NCI-H748 (cell line): ENCODE measurements at regions not wholly inside any gene's neighbourhood (a gene's known extent, or its start where the extent isn't known, plus 50 kb on each side); places are given as distances from the start of the nearest gene placed in this dataset.
A peak's percentile ranks its signal among the peaks of the same experiment; 100 is the strongest.
"Not testable (repeated sequence)": the region's sequence is repeated elsewhere in the genome, so short reads cannot be mapped to it uniquely, and the experiment has no call there.

Experiments
- DNase-seq: peaks from one replicate; lab custom pipeline; 2025; ENCODE audit not compliant: unreplicated experiment; lab: John Stamatoyannopoulos, UW

- DNase-seq, result peak; percentile 11
Observed at GRCh38 chr18:29892960-29893558, 1149.5 kb downstream of the DSC3 start.

DNA sequence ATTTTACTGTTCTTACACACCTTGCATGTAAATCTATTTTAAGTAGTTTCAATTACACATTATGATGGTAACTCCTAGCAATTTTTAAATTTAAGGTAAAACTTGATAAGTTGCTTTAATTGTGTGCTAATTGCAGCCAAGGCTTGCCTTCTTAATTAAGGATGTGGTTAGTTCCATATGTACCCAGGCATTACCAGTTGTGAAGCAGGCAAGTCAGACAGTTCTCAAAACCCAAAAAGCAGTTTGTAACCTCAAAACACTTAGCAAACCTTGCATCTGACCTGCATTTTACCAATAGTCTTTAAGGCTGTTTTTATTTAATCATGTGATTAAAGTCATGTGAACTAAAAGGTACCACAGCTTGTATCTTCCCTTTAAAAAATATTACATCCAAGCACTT is 1159.4 kb downstream of the DSC3 start:
- DNase-seq, result no peak

- DNase-seq, result no peak
Observed at GRCh38 chr18:29882620-29883019, 1159.9 kb downstream of the DSC3 start.

- DNase-seq, result no peak
Observed at GRCh38 chr18:29879763-29880162, 1162.8 kb downstream of the DSC3 start.

DNA sequence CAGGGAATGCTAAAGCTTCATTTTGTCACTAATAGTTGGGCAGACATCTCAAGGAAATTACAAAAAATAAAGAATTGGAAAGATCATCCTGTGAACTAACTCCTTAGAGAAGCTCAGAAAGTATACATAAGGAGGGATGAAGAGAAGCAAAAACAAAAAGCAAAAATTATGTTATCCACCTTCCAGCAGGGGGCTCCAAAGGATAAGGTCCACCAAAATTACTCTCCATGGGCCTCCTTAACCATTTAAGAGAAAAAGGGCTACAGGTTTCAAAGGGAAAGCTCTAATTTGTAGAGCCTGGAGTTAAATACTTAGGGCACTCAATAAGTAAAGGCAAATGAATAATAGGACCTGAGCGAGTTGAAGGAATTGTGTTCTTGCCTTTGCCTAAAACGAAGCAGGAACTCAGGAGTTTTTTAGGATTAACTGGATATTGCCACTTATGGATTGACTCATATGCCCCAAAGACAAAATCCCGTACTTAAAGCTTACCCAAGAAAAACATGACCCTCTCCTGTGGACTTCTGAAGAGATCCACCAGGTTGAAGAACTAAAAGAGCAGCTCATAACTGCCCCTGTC is 1167.9 kb downstream of the DSC3 start:
- DNase-seq, result peak; percentile 45

DNA sequence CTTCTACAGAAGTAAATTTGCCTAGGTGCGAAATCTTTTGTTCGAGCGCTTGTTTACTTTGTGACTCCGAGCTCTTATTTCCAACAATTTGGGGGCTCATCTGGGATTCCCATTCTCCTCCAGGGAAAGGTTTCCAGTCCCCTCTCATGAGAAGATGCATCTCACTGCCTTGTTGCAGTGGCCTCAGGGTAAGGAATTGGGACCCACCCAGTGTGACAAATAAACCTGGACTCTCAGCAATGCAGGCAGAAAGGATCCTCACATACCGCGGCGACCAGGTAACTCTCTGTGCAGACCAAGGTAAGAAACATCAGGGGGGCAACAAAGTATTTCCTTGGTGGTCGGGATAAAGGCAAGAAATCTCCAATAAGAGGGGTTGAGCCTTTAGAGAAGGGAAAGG is 1169.3 kb downstream of the DSC3 start:
- no peak for DNase-seq

DNA sequence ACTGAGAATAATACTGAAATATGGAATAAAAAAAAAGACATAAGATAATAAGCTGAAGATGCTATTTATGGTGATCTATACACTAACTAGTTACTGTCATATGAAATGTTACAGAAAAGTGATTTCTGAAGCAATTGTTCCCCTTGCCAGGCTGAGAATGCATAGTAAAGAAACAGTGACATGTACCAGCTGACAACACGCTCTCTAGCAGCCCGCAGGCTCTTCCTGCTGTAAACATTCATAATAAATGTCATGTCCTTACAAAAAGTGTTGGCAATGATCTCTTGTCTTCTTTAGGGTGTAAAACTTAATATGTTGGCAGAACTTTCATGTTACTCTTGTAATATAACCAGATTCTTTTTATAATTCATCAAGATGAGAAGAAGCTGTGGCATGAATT is 1171.3 kb downstream of the DSC3 start:
- DNase-seq, result no peak

DNA sequence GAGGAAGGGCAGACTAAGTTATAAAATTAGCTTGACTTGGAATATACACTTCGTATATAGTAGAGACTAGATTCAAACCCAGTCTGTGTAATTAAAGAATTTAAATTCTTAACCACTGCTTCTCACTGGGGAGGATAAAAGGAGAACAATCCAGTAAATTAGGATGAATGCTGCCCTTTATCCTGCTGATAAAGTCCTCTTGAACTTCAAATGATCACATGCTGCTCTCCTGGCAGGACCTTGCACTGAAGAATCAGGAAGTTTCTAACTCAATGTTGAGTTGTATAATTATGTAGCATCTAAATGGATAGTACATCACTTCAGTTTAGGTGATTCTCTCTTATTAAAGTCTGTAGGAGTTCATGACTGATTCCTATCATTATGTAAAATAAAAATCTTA is 1179.7 kb downstream of the DSC3 start:
- DNase-seq, result no peak

DNA sequence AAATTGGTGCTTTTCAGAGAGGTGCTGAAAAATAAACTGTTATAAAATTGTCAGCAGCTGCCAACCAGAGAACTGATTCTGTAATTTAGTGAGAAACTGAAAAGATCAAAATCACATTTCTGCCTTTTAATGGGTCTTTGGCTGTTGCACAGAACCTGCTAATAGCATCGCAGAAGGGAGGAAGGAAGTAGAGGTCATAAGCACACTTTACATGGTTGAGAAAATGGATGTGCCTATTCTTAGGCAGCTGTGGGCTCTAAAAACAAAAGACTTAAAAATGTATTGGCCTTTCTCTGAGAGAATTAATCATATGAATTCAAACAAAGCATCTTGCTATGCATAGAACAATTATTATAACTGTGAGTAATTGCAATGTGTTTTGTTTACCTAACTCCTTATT is 1186.9 kb downstream of the DSC3 start:
- DNase-seq, result no peak

GRCh38 chr18:29853126-29853525 is 1189.4 kb downstream of the DSC3 start:
- DNase-seq, result no peak

GRCh38 chr18:29849144-29849543 is 1193.4 kb downstream of the DSC3 start:
- no peak for DNase-seq

- no peak for DNase-seq
Observed at GRCh38 chr18:29841631-29842030, 1200.9 kb downstream of the DSC3 start.

- DNase-seq, result no peak
Observed at GRCh38 chr18:29840089-29840488, 1202.5 kb downstream of the DSC3 start.

DNA sequence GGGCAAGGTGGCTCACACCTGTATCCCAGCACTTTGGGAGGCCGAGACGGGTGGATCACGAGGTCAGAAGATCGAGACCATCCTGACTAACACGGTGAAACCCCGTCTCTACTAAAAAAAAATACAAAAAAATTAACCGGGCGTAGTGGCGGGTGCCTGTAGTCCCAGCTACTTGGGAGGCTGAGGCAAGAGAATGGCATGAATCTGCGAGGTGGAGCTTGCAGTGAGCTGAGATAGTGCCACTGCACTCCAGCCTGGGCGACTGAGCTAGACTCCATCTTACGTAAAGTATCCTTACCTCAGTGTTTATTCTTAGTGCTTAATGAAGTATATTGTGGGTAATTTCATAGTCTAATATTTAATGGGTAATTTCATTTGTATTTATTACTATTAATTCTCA is 1203.6 kb downstream of the DSC3 start:
- DNase-seq, result not testable (repeated sequence)

- no peak for DNase-seq
Observed at GRCh38 chr18:29838556-29838955, 1204.0 kb downstream of the DSC3 start.

GRCh38 chr18:29823671-29824070 is 1218.9 kb downstream of the DSC3 start:
- no peak for DNase-seq

DNA sequence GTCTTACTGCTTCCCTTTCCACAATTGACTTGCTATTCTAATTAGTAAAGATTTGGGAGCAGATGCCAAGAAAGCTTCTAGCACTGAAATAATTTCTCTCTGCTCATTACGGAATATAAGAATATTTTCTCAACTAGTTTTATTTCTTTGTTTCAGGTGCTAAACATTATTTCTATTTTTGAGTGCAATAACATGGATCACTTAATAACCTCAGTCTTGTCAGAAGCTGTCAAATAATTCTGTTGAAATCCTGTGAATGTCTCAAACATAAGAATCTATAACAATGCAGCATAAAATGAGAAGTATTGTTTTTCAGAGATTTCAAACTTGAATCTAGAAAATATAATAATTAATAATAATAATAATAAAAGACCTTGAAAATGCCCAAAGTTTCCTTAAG is 1221.0 kb downstream of the DSC3 start:
- DNase-seq, result no peak

DNA sequence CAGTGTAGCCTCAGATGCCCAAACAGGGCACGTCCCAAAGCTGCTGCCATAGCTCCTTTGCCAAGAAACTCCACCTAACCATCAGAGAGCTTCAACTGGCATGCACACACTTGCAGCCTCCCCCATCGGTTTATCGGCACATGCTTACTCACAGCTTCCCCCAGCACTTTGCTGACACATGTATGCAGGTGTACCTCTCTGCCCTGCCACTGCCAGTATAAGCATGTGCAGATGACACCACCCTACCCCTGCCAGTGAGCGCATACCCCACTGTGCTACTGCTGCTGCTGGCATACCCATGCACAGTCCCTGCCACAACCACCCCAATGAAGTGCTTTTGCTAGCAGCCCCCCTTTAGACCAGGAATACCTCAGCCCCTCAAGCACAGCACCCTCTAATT is 1231.0 kb downstream of the DSC3 start:
- DNase-seq, result no peak

GRCh38 chr18:29780816-29781215 is 1261.7 kb downstream of the DSC3 start:
- no peak for DNase-seq

DNA sequence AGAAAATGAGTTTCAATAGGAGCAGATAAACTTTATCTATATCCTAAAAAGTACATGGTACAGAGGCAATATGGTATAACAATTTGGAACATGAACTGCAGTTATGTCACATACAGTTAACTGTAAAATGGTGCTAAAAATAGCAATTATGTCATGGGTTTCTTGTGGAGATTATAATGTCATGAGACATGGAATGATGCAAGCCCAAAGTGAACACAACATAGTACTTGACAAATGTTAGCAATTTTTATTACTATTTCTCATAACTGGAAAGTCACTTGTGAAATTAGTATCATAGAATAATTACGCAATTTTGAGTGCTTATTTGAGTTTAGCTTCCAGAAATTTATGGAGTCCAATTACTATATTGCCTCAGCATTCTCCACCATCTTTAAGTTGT is 1263.4 kb downstream of the DSC3 start:
- no peak for DNase-seq

DNA sequence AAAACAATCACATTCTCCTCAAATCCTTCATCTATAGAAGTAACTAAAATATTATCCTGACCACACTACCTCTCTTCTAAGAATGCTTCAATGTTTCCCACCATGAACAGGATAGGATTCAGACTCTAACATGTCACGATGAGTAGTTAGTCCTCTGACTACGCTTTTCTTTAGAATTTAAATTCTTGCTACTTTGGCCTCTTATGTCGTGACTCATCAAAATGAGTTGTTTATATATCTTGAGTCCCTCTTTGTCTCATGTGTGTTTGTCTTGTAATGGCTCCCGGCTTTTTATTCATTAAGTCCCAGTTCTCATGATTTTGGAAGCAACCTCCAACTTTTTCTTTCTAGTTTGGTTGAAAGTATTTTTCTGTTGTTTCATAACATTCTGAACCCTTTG is 1289.2 kb downstream of the DSC3 start:
- DNase-seq, result no peak

DNA sequence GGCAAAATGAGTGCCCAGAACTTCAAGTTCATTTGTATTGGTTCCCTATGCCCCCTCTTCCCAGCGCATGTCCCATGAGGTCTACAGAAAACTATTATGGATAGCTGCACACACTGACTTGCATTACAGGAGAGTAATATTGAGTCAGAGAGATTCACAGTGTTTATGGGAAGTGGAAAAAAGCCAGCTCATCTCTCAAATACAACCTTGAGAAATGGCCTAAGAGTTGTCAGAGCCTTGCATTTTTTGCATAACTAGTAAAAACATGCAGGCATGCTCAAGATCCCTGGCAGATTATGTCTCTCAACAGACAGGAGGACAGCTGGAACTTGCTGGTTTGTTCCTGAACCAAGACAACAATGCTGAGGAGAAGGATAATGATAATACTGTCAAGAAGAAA is 1292.8 kb downstream of the DSC3 start:
- DNase-seq, result no peak

DNA sequence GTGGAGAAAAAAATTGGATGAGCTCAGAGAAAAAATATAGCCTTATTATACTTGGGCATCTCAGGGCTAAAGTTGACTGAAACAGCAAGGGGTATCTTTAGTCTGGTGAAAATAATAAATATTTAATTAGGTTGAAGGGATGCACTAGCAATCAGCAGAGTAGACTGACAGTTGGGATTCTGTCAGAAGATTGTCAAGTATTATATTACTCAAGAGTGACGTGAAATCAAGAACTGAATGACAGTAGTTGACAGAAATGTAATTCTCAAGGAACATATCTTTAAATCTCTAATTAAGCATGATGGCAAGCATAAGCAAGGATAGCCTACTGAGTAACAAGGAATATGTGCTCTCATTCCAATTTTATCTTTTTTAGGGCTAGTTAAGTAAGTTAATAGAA is 1301.1 kb downstream of the DSC3 start:
- no peak for DNase-seq
